K562 (cell line): ENCODE measurements at regions not wholly inside any gene's neighbourhood (a gene's known extent, or its start where the extent isn't known, plus 50 kb on each side); places are given as distances from the start of the nearest gene placed in this dataset.

Source experiments
- CTCF ChIP-seq, 3 experiments: IDR thresholded peaks in 2 of 3; conservative IDR thresholded peaks in 1 of 3; 2 replicates each; pipeline ENCODE4 v1.5.1; 2011 to 2012; ENCODE audit warnings: low read length in 3 of 3, mild to moderate bottlenecking in 3 of 3, control low read depth in 2 of 3, improper control_type of control experiment in 1 of 3, inconsistent platforms in 1 of 3, low read depth in 1 of 3, mixed read lengths in 1 of 3, moderate library complexity in 1 of 3; ENCODE audit not compliant: insufficient read depth in 2 of 3
- LARP7 ChIP-seq: fragments of 450-650 bp; IDR thresholded peaks from 2 replicates; pipeline ENCODE4 v1.6.1; 2016
- MAX ChIP-seq: sonication (generic); formaldehyde crosslinking; IDR thresholded peaks from 2 replicates; pipeline ENCODE4 v1.9.0; 2022; ENCODE audit warnings: mild to moderate bottlenecking, missing genetic modification reagents
- SP1 ChIP-seq: sonication (generic); formaldehyde crosslinking; IDR thresholded peaks from 2 replicates; pipeline ENCODE4 v1.8.1; 2022; ENCODE audit warnings: mild to moderate bottlenecking, missing genetic modification reagents
- ZBTB43 ChIP-seq: sonication (generic); formaldehyde crosslinking; IDR thresholded peaks from 2 replicates; pipeline ENCODE4 v1.8.0; 2023; ENCODE audit warnings: mild to moderate bottlenecking, missing genetic modification reagents
- ZNF224 ChIP-seq: sonication (generic); formaldehyde crosslinking; IDR thresholded peaks from 2 replicates; pipeline ENCODE4 v1.8.0; 2022; ENCODE audit warnings: mild to moderate bottlenecking, missing genetic modification reagents

- TF ChIP-seq SP1 (no peak), CTCF (IDR thresholded peaks at IDR 0.05 in 2 of 3, conservative IDR thresholded peaks at IDR 0.05 in 1 of 3; ENCODE audit: insufficient read depth in 2 of 3, low read depth in 1 of 3, low read length in 3 of 3) (no peak), ZNF224 (CRISPR knock-in tag) (no peak), MAX (CRISPR knock-in tag) (no peak), LARP7 (no peak), ZBTB43 (CRISPR knock-in tag) (no peak)
Measured at GRCh38 chr9:38289236-38289865, 103.2 kb upstream of the ALDH1B1 start.
